HEK293 (cell line): ENCODE measurements at regions not wholly inside any gene's neighbourhood (a gene's known extent, or its start where the extent isn't known, plus 50 kb on each side); places are given as distances from the start of the nearest gene placed in this dataset.

ENCODE experiments used
- CTCF ChIP-seq: fragments of 450-650 bp; formaldehyde crosslinking; IDR thresholded peaks from 2 replicates; pipeline ENCODE4 v1.5.1; 2016; ENCODE audit warnings: missing biosample characterization, missing genetic modification characterization
- ZNF121 ChIP-seq: fragments of 450-650 bp; formaldehyde crosslinking; IDR thresholded peaks from 2 replicates; pipeline ENCODE4 v1.5.1; 2016; ENCODE audit warnings: missing biosample characterization, missing genetic modification characterization
- ZNF274 ChIP-seq, 2 experiments: fragments of 200-500 bp in 1 of 2; fragments of 450-650 bp in 1 of 2; sonication (Bioruptor generic) in 1 of 2; formaldehyde crosslinking in 1 of 2; IDR thresholded peaks; 2 replicates each; pipeline versions ENCODE4 v1.5.1 to v1.6.1; 2014 to 2016; ENCODE audit warnings: borderline replicate concordance in 1 of 2, inconsistent platforms in 1 of 2, low read length in 1 of 2, missing biosample characterization in 1 of 2, missing genetic modification characterization in 1 of 2
- ZNF311 ChIP-seq: fragments of 450-650 bp; formaldehyde crosslinking; IDR thresholded peaks from 2 replicates; pipeline ENCODE4 v1.5.1; 2017; ENCODE audit warnings: missing biosample characterization, missing genetic modification characterization, borderline replicate concordance
- ZSCAN4 ChIP-seq: fragments of 450-650 bp; formaldehyde crosslinking; IDR thresholded peaks from 2 replicates; pipeline ENCODE4 v1.5.1; 2017; ENCODE audit warnings: missing biosample characterization, missing genetic modification characterization

- TF ChIP-seq CTCF (tag by site-specific recombination) (no peak), ZNF311 (tag by site-specific recombination) (no peak), ZSCAN4 (no peak), ZNF274 (IDR thresholded peaks at IDR 0.05; ENCODE audit: low read length) (no peak), ZNF274 (tag by site-specific recombination; IDR thresholded peaks at IDR 0.05; ENCODE audit: borderline replicate concordance) (no peak), ZNF121 (tag by site-specific recombination) (no peak)
Observed at GRCh38 chr3:147733217-147733616, 324.1 kb downstream of the ZIC1 start.
